ENCODE measurements at regions not wholly inside any gene's neighbourhood (a gene's known extent, or its start where the extent isn't known, plus 50 kb on each side); places are given as distances from the start of the nearest gene placed in this dataset.

- TF ChIP-seq SIN3A (IDR thresholded peaks at IDR 0.05; ENCODE audit: borderline replicate concordance, low read depth, low read length): no peak
Measured at GRCh38 chr13:76820759-76821158, 65.4 kb downstream of the KCTD12 start (continued).

GRCh38 chr13:76816394-76816793 lies 69.8 kb downstream of the KCTD12 start:
- Histone ChIP-seq H3K27ac (ENCODE audit: low read depth in 2 of 2, low read length in 1 of 2) (no peak overlapping the region), H3K9me2 (no peaks in the 10 kb centered on the region), H3K9ac (no peak overlapping the region), H3K4me3 (ENCODE audit: low read depth in 2 of 2, low read length in 1 of 2) (no peak overlapping the region), H4K20me1 (ENCODE audit: insufficient read depth) (no peaks in the 10 kb centered on the region), H2AFZ (ENCODE audit: low read depth) (no peak overlapping the region), H3K27me3 (ENCODE audit: insufficient read depth) (no peaks in the 10 kb centered on the region), H3K36me3 (replicated peaks in 1 of 2; ENCODE audit: control insufficient read depth in 1 of 2, insufficient read depth in 2 of 2, low read length in 1 of 2) (no peaks in the 10 kb centered on the region), H3K79me2 (ENCODE audit: insufficient read depth) (no peaks in the 10 kb centered on the region), H3K4me2 (no peak overlapping the region), H3F3A (replicated peaks; ENCODE audit: insufficient read depth) (no peaks in the 10 kb centered on the region), H3K9me3 (no peaks in the 10 kb centered on the region), H3K4me1 (ENCODE audit: control insufficient read depth in 1 of 2, insufficient read depth in 2 of 2, low read depth in 1 of 2, low read length in 1 of 2) (peaks cover 0 to 26% of the 10 kb centered on the region in 2 experiments; a peak in 2 of 4 replicates)
- 73% methylated on average over 5 of the region's 5 CpGs for WGBS (ENCODE audit: low lambda C conversion rate)
- CTCF ChIA-PET: no interaction called here
- POLR2A ChIA-PET: no interaction called here
- DNase-seq: no peak
- TF ChIP-seq ELF1 (IDR thresholded peaks at IDR 0.05): no peak
- no peak for TF ChIP-seq MAX (IDR thresholded peaks at IDR 0.05; ENCODE audit: low read depth)

DNA sequence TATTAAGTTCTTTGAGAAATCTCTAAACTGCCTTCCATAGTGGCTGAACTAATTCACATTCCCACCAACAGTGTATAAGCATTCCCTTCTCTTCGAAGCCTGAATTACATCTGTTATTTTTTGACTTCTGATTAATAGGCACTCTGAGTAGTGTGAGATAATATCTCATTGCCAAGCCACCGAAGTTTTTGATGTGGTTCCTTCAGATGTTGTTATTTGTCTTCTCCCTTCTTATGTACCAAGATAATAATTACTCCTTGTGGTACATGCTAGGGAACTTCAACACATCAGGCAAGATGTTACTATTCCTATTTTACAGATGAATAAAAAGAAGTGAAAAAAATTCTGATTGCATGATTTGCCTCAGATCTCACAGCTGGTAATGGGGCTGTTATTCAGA lies 70.9 kb downstream of the KCTD12 start:
- no peaks in the 10 kb centered on the region for H3K36me3 ChIP-seq (replicated peaks in 1 of 2; ENCODE audit: control insufficient read depth in 1 of 2, insufficient read depth in 2 of 2, low read length in 1 of 2)
- no peaks in the 10 kb centered on the region for H3K9me3 ChIP-seq
- H3K27ac ChIP-seq (ENCODE audit: low read depth in 2 of 2, low read length in 1 of 2): no peak overlapping the region
- DNase-seq: no peak
- peaks cover 0 to 26% of the 10 kb centered on the region in 2 experiments; a peak in 2 of 4 replicates for H3K4me1 ChIP-seq (ENCODE audit: control insufficient read depth in 1 of 2, insufficient read depth in 2 of 2, low read depth in 1 of 2, low read length in 1 of 2)
- no peaks in the 10 kb centered on the region for H4K20me1 ChIP-seq (ENCODE audit: insufficient read depth)
- H3K79me2 ChIP-seq (ENCODE audit: insufficient read depth): no peaks in the 10 kb centered on the region
- H2AFZ ChIP-seq (ENCODE audit: low read depth): no peak overlapping the region
- TF ChIP-seq USF2 (IDR thresholded peaks at IDR 0.05; ENCODE audit: borderline replicate concordance, low read depth, low read length) (no peak), IRF3 (IDR thresholded peaks at IDR 0.05; ENCODE audit: low read depth, low read length) (no peak), MAX (IDR thresholded peaks at IDR 0.05; ENCODE audit: low read depth) (no peak), RAD21 (IDR thresholded peaks at IDR 0.05; ENCODE audit: low read length) (no peak), NRF1 (IDR thresholded peaks at IDR 0.05; ENCODE audit: low read depth, low read length) (no peak), NFIC (IDR thresholded peaks at IDR 0.05; ENCODE audit: borderline replicate concordance) (no peak), RXRA (IDR thresholded peaks at IDR 0.05; ENCODE audit: borderline replicate concordance, low read depth) (no peak), REST (IDR thresholded peaks at IDR 0.05; ENCODE audit: low read depth, low read length) (no peak), EP300 (IDR thresholded peaks at IDR 0.05; ENCODE audit: borderline replicate concordance in 1 of 2, low read depth in 1 of 2, low read length in 1 of 2) (no peak)
- H3K9me2 ChIP-seq: no peaks in the 10 kb centered on the region
- ChIA-PET CTCF (interaction anchor here (0.9 kb wide), 1 partner anchor 89 kb away, joined by 3 read pairs; no protein-coding TSS in a partner anchor), POLR2A (interaction anchor here (1.1 kb wide), 1 partner anchor 9 kb away, joined by 3 read pairs; no protein-coding TSS in a partner anchor)
- no peak overlapping the region for H3K4me3 ChIP-seq (ENCODE audit: low read depth in 2 of 2, low read length in 1 of 2)
- no peaks in the 10 kb centered on the region for H3K27me3 ChIP-seq (ENCODE audit: insufficient read depth)
- no peak overlapping the region for H3K4me2 ChIP-seq
- 20% methylated on average over 2 of the region's 2 CpGs for WGBS (ENCODE audit: low lambda C conversion rate)
- no peak overlapping the region for H3K9ac ChIP-seq
- no peaks in the 10 kb centered on the region for H3F3A ChIP-seq (replicated peaks; ENCODE audit: insufficient read depth)
